Mammary epithelial cell (primary cell): ENCODE measurements at regions not wholly inside any gene's neighbourhood (a gene's known extent, or its start where the extent isn't known, plus 50 kb on each side); places are given as distances from the start of the nearest gene placed in this dataset.
"Not testable (repeated sequence)": the region's sequence is repeated elsewhere in the genome, so short reads cannot be mapped to it uniquely, and the experiment has no call there.

Source experiments
- CTCF ChIP-seq, 2 donors: IDR thresholded peaks in 1 of 2; conservative IDR thresholded peaks in 1 of 2; 2 replicates each; pipeline ENCODE4 v1.5.1; 2011 to 2012; ENCODE audit warnings: inconsistent platforms in 2 of 2, low read length in 2 of 2, mild to moderate bottlenecking in 2 of 2, control low read depth in 1 of 2, low read depth in 1 of 2; ENCODE audit not compliant: insufficient read depth in 1 of 2; ENCODE audit errors: extremely low read depth in 1 of 2
- EZH2 ChIP-seq: IDR thresholded peaks from 2 replicates; pipeline ENCODE4 v1.6.1; 2012; ENCODE audit warnings: low read length, inconsistent platforms, borderline replicate concordance

GRCh38 chr14:19053426-19054050 is 86.3 kb downstream of the POTEM start:
- TF ChIP-seq CTCF (conservative IDR thresholded peaks at IDR 0.05 in 1 of 2, IDR thresholded peaks at IDR 0.05 in 1 of 2; ENCODE audit: extremely low read depth in 1 of 2, insufficient read depth in 1 of 2, low read depth in 1 of 2, low read length in 2 of 2); EZH2: not testable (repeated sequence)
